ENCODE measurements at regions not wholly inside any gene's neighbourhood (a gene's known extent, or its start where the extent isn't known, plus 50 kb on each side); places are given as distances from the start of the nearest gene placed in this dataset.

GRCh38 chr7:41152179-41152678 lies 550.7 kb downstream of the INHBA start:
- Histone ChIP-seq H3K27ac (ENCODE audit: poor library complexity, severe bottlenecking) (no peak overlapping the region), H3K9me3 (ENCODE audit: severe bottlenecking) (no peaks in the 10 kb centered on the region), H3K27me3 (ENCODE audit: insufficient read depth, poor library complexity, severe bottlenecking) (no peaks in the 10 kb centered on the region), H3K4me1 (ENCODE audit: insufficient read depth, poor library complexity, severe bottlenecking) (peaks cover 18% of the 10 kb centered on the region), H3K36me3 (ENCODE audit: low read depth) (no peaks in the 10 kb centered on the region), H3K4me3 (ENCODE audit: severe bottlenecking) (no peak overlapping the region)
- TF ChIP-seq CTCF (IDR thresholded peaks at IDR 0.05; ENCODE audit: poor library complexity, severe bottlenecking) = no peak
- DNase-seq (ENCODE audit: low spot score) (no peak), ATAC-seq (ENCODE audit: low read depth) (no peak)

- no peak for TF ChIP-seq CTCF (IDR thresholded peaks at IDR 0.05; ENCODE audit: poor library complexity, severe bottlenecking)
- Histone ChIP-seq H3K9me3 (ENCODE audit: severe bottlenecking) (no peaks in the 10 kb centered on the region), H3K27ac (ENCODE audit: poor library complexity, severe bottlenecking) (peak overlapping the region; percentile 98), H3K27me3 (ENCODE audit: insufficient read depth, poor library complexity, severe bottlenecking) (no peaks in the 10 kb centered on the region), H3K4me1 (ENCODE audit: insufficient read depth, poor library complexity, severe bottlenecking) (peaks cover 32% of the 10 kb centered on the region), H3K4me3 (ENCODE audit: severe bottlenecking) (no peak overlapping the region), H3K36me3 (ENCODE audit: low read depth) (no peaks in the 10 kb centered on the region)
- DNase-seq (ENCODE audit: low spot score) (no peak), ATAC-seq (ENCODE audit: low read depth) (no peak)
Observed at GRCh38 chr7:41149576-41149975, 553.3 kb downstream of the INHBA start.

- no peaks in the 10 kb centered on the region for H3K36me3 ChIP-seq (ENCODE audit: low read depth)
- peaks cover 32% of the 10 kb centered on the region for H3K4me1 ChIP-seq (ENCODE audit: insufficient read depth, poor library complexity, severe bottlenecking)
- H3K27me3 ChIP-seq (ENCODE audit: insufficient read depth, poor library complexity, severe bottlenecking) = no peaks in the 10 kb centered on the region
- H3K9me3 ChIP-seq (ENCODE audit: severe bottlenecking) = no peaks in the 10 kb centered on the region
- no peak for DNase-seq (ENCODE audit: low spot score)
- peak overlapping the region; percentile 98 for H3K27ac ChIP-seq (ENCODE audit: poor library complexity, severe bottlenecking)
- TF ChIP-seq CTCF (IDR thresholded peaks at IDR 0.05; ENCODE audit: poor library complexity, severe bottlenecking) = no peak
- ATAC-seq (ENCODE audit: low read depth) = peak; percentile 91
- H3K4me3 ChIP-seq (ENCODE audit: severe bottlenecking) = no peak overlapping the region
Observed at GRCh38 chr7:41148521-41148951, 554.4 kb downstream of the INHBA start.

GRCh38 chr7:41147606-41148485 lies 555.0 kb downstream of the INHBA start:
- Histone ChIP-seq H3K36me3 (ENCODE audit: low read depth) (no peaks in the 10 kb centered on the region), H3K27me3 (ENCODE audit: insufficient read depth, poor library complexity, severe bottlenecking) (no peaks in the 10 kb centered on the region), H3K9me3 (ENCODE audit: severe bottlenecking) (no peaks in the 10 kb centered on the region), H3K4me3 (ENCODE audit: severe bottlenecking) (no peak overlapping the region), H3K4me1 (ENCODE audit: insufficient read depth, poor library complexity, severe bottlenecking) (peaks cover 32% of the 10 kb centered on the region), H3K27ac (ENCODE audit: poor library complexity, severe bottlenecking) (peak overlapping the region; percentile 98)
- TF ChIP-seq CTCF (IDR thresholded peaks at IDR 0.05; ENCODE audit: poor library complexity, severe bottlenecking) = no peak
- DNase-seq (ENCODE audit: low spot score) = no peak
- ATAC-seq (ENCODE audit: low read depth) = peak; percentile 35

- no peaks in the 10 kb centered on the region for H3K36me3 ChIP-seq (ENCODE audit: low read depth)
- H3K4me1 ChIP-seq (ENCODE audit: insufficient read depth, poor library complexity, severe bottlenecking) = peaks cover 32% of the 10 kb centered on the region
- H3K9me3 ChIP-seq (ENCODE audit: severe bottlenecking) = no peaks in the 10 kb centered on the region
- H3K4me3 ChIP-seq (ENCODE audit: severe bottlenecking) = no peak overlapping the region
- DNase-seq (ENCODE audit: low spot score) (no peak), ATAC-seq (ENCODE audit: low read depth) (no peak)
- no peak for TF ChIP-seq CTCF (IDR thresholded peaks at IDR 0.05; ENCODE audit: poor library complexity, severe bottlenecking)
- H3K27ac ChIP-seq (ENCODE audit: poor library complexity, severe bottlenecking) = peak overlapping the region; percentile 98
- H3K27me3 ChIP-seq (ENCODE audit: insufficient read depth, poor library complexity, severe bottlenecking) = no peaks in the 10 kb centered on the region
Observed at GRCh38 chr7:41146429-41146828, 556.5 kb downstream of the INHBA start.
